ENCODE measurements at regions not wholly inside any gene's neighbourhood (a gene's known extent, or its start where the extent isn't known, plus 50 kb on each side); places are given as distances from the start of the nearest gene placed in this dataset.

DNA sequence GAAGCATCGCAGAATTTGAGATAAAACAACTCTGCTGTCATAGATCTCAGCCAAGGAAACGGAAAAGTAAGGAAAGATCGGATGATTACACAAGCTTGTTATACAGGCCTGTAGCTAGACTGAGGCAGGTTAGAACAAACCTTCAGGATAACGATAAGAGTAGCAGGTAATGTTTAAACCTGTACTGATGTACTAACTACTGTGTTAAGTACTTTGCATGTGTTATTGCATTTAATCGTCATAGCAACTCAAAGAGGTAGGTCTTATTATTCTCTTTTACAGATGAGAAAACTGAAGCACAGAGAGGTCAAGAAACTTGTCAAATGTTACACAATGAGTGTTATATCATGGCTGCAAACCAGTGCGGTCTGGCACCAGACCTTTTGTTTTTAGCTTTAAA is 352.5 kb downstream of the GPAM start:
- Mint-ChIP-seq H3K4me1 (ENCODE audit: low read depth) (no peaks in the 10 kb centered on the region), H3K27ac (no peak overlapping the region), H3K9me3 (no peaks in the 10 kb centered on the region), H3K27me3 (ENCODE audit: low read depth) (no peaks in the 10 kb centered on the region), H3K36me3 (ENCODE audit: low read depth) (no peaks in the 10 kb centered on the region), H3K4me3 (ENCODE audit: low read depth) (no peak overlapping the region)
- intact Hi-C loops (cut with micrococcal nuclease) = no loop called here
- DNase-seq (ENCODE audit: low spot score) = no peak

DNA sequence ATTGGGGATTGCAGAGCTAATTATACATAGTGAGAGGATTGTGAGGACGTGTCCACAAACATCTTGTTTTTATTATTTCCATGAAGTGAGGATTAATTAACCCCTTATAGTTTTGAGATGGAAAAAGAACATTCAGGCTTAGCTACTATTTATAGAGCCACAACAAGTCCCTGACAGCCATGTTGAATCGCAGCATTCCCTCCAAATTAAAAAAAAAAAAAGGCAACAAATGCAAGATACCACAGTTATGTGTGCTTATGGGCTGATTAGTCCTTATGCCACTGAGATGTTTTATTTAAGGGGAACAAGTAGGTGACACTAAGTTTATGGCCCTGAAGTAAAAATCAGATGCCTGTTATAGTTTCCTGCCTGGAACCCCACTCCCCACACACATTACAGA is 350.3 kb downstream of the GPAM start:
- intact Hi-C loops (cut with micrococcal nuclease) = no loop called here
- Mint-ChIP-seq H3K27ac (no peak overlapping the region), H3K36me3 (ENCODE audit: low read depth) (no peaks in the 10 kb centered on the region), H3K9me3 (no peaks in the 10 kb centered on the region), H3K27me3 (ENCODE audit: low read depth) (no peaks in the 10 kb centered on the region), H3K4me3 (ENCODE audit: low read depth) (no peak overlapping the region), H3K4me1 (ENCODE audit: low read depth) (no peaks in the 10 kb centered on the region)
- no peak for DNase-seq (ENCODE audit: low spot score)

GRCh38 chr10:111835574-111835973 is 348.0 kb downstream of the GPAM start:
- Mint-ChIP-seq H3K9me3 (no peaks in the 10 kb centered on the region), H3K36me3 (ENCODE audit: low read depth) (no peaks in the 10 kb centered on the region), H3K27me3 (ENCODE audit: low read depth) (no peaks in the 10 kb centered on the region), H3K27ac (no peak overlapping the region), H3K4me3 (ENCODE audit: low read depth) (no peak overlapping the region), H3K4me1 (ENCODE audit: low read depth) (no peaks in the 10 kb centered on the region)
- intact Hi-C loops (cut with micrococcal nuclease) = no loop called here
- DNase-seq (ENCODE audit: low spot score) = no peak

DNA sequence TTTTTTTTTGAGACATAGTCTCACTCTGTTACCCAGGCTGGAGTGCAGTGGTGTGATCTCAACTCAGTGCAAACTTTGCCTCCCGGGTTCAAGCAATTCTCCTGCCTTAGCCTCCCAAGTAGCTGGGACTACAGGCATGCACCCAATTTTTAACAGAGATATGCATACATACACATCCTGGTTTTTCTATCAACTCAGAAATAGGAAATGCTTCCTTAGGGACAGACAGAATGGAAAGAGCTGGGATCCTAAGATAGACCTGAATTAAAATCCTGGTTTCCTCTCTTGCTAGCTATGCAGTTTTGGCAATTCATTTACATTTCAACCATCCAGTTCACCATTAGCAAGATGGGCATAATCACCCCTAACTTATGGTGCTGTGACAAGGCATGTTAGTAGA is 347.5 kb downstream of the GPAM start:
- DNase-seq (ENCODE audit: low spot score) = no peak
- no peak overlapping the region for H3K4me3 Mint-ChIP-seq (ENCODE audit: low read depth)
- H3K27me3 Mint-ChIP-seq (ENCODE audit: low read depth) = no peaks in the 10 kb centered on the region
- no peaks in the 10 kb centered on the region for H3K9me3 Mint-ChIP-seq
- intact Hi-C loops (cut with micrococcal nuclease) = no loop called here
- no peaks in the 10 kb centered on the region for H3K36me3 Mint-ChIP-seq (ENCODE audit: low read depth)
- H3K27ac Mint-ChIP-seq = no peak overlapping the region
- H3K4me1 Mint-ChIP-seq (ENCODE audit: low read depth) = no peaks in the 10 kb centered on the region

GRCh38 chr10:111836571-111836970 is 347.0 kb downstream of the GPAM start:
- H3K27me3 Mint-ChIP-seq (ENCODE audit: low read depth) = no peaks in the 10 kb centered on the region
- no peaks in the 10 kb centered on the region for H3K9me3 Mint-ChIP-seq
- no peak overlapping the region for H3K4me3 Mint-ChIP-seq (ENCODE audit: low read depth)
- no peak for DNase-seq (ENCODE audit: low spot score)
- H3K27ac Mint-ChIP-seq = no peak overlapping the region
- intact Hi-C loops (cut with micrococcal nuclease) = no loop called here
- no peaks in the 10 kb centered on the region for H3K36me3 Mint-ChIP-seq (ENCODE audit: low read depth)
- H3K4me1 Mint-ChIP-seq (ENCODE audit: low read depth) = no peaks in the 10 kb centered on the region

GRCh38 chr10:111837086-111837485 is 346.5 kb downstream of the GPAM start:
- no peak overlapping the region for H3K27ac Mint-ChIP-seq
- no peaks in the 10 kb centered on the region for H3K27me3 Mint-ChIP-seq (ENCODE audit: low read depth)
- intact Hi-C loops (cut with micrococcal nuclease) = no loop called here
- DNase-seq (ENCODE audit: low spot score) = no peak
- H3K4me1 Mint-ChIP-seq (ENCODE audit: low read depth) = no peaks in the 10 kb centered on the region
- H3K4me3 Mint-ChIP-seq (ENCODE audit: low read depth) = no peak overlapping the region
- H3K36me3 Mint-ChIP-seq (ENCODE audit: low read depth) = no peaks in the 10 kb centered on the region
- no peaks in the 10 kb centered on the region for H3K9me3 Mint-ChIP-seq

DNA sequence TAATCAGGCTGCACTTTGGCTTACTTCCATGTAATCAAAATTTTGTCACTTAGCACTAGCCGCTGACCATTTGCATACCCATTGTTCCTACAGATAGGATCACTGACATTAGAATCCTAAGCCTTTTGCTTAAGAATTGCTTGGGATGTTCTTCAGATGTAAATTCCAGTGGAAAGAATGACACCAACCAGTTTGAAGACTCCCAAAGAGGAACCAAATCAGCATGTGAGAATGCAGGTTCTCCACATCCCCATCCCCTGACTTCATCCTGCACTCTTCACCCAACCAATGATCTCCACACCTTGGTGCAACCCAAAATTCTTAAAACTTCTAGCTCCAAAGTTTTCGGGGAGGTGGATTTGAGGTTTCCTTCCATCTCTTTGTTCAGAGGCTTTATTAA is 345.6 kb downstream of the GPAM start:
- no peak for DNase-seq (ENCODE audit: low spot score)
- no peak overlapping the region for H3K4me3 Mint-ChIP-seq (ENCODE audit: low read depth)
- H3K27me3 Mint-ChIP-seq (ENCODE audit: low read depth) = no peaks in the 10 kb centered on the region
- intact Hi-C loops (cut with micrococcal nuclease) = no loop called here
- H3K36me3 Mint-ChIP-seq (ENCODE audit: low read depth) = no peaks in the 10 kb centered on the region
- no peaks in the 10 kb centered on the region for H3K4me1 Mint-ChIP-seq (ENCODE audit: low read depth)
- H3K27ac Mint-ChIP-seq = no peak overlapping the region
- no peaks in the 10 kb centered on the region for H3K9me3 Mint-ChIP-seq

GRCh38 chr10:111840546-111840945 is 343.0 kb downstream of the GPAM start:
- Mint-ChIP-seq H3K4me1 (ENCODE audit: low read depth) (no peaks in the 10 kb centered on the region), H3K27ac (no peak overlapping the region), H3K9me3 (peaks cover 7% of the 10 kb centered on the region), H3K36me3 (ENCODE audit: low read depth) (no peaks in the 10 kb centered on the region), H3K4me3 (ENCODE audit: low read depth) (no peak overlapping the region), H3K27me3 (ENCODE audit: low read depth) (no peaks in the 10 kb centered on the region)
- intact Hi-C loops (cut with micrococcal nuclease) = no loop called here
- DNase-seq (ENCODE audit: low spot score) = no peak

DNA sequence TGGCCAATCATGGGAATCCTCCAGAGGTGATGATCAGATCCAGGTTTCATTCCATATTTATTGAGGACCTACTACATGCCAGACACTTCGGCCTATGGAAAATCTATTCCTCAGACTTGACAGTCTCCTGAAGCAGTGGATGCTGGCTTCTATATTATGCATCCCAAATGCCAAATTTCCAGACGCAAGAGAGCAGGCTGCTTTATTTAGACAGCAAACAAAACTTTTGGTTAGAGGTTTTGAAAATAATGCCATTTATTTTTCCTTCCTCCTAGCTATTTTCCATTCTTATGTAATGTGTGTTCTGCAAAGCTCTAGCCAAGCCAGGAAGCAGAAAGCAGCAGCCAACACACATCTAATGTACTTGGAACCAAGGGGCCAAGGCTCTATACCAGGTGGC is 330.8 kb downstream of the GPAM start:
- Mint-ChIP-seq H3K27me3 (ENCODE audit: low read depth) (no peaks in the 10 kb centered on the region), H3K4me1 (ENCODE audit: low read depth) (no peaks in the 10 kb centered on the region), H3K9me3 (peaks cover 3% of the 10 kb centered on the region), H3K4me3 (ENCODE audit: low read depth) (no peak overlapping the region), H3K27ac (no peak overlapping the region), H3K36me3 (ENCODE audit: low read depth) (no peaks in the 10 kb centered on the region)
- intact Hi-C loops (cut with micrococcal nuclease) = no loop called here
- DNase-seq (ENCODE audit: low spot score) = no peak

GRCh38 chr10:111856631-111857030 is 326.9 kb downstream of the GPAM start:
- Mint-ChIP-seq H3K4me3 (ENCODE audit: low read depth) (no peak overlapping the region), H3K27ac (no peak overlapping the region), H3K4me1 (ENCODE audit: low read depth) (no peaks in the 10 kb centered on the region), H3K36me3 (ENCODE audit: low read depth) (no peaks in the 10 kb centered on the region), H3K27me3 (ENCODE audit: low read depth) (no peaks in the 10 kb centered on the region), H3K9me3 (no peaks in the 10 kb centered on the region)
- no peak for DNase-seq (ENCODE audit: low spot score)
- intact Hi-C loops (cut with micrococcal nuclease) = no loop called here

DNA sequence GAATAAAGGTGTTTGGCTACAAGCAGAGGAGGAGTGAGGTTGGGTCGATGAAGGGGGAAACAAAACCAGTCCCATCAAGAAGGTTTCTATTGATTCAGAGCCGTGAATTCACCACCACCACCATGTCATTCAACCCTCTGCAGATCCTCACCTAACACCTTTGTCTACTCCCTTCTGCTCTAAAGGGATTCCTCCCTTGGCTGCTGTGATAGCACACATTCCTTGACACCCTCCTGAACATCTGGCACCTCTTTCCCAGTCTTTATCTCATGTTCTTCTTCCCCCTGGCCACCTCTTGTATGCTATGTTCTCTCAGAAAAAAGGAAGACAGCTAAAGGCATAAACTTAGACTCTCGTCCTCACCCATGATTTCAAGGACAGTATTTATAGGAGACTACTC is 318.0 kb downstream of the GPAM start:
- Mint-ChIP-seq H3K27ac (no peak overlapping the region), H3K36me3 (ENCODE audit: low read depth) (no peaks in the 10 kb centered on the region), H3K4me3 (ENCODE audit: low read depth) (no peak overlapping the region), H3K27me3 (ENCODE audit: low read depth) (no peaks in the 10 kb centered on the region), H3K4me1 (ENCODE audit: low read depth) (no peaks in the 10 kb centered on the region), H3K9me3 (no peaks in the 10 kb centered on the region)
- DNase-seq (ENCODE audit: low spot score) = no peak
- intact Hi-C loops (cut with micrococcal nuclease) = no loop called here

GRCh38 chr10:111871458-111871857 is 312.1 kb downstream of the GPAM start:
- H3K36me3 Mint-ChIP-seq (ENCODE audit: low read depth) = no peaks in the 10 kb centered on the region
- no peaks in the 10 kb centered on the region for H3K4me1 Mint-ChIP-seq (ENCODE audit: low read depth)
- intact Hi-C loops (cut with micrococcal nuclease) = no loop called here
- no peak for DNase-seq (ENCODE audit: low spot score)
- H3K4me3 Mint-ChIP-seq (ENCODE audit: low read depth) = no peak overlapping the region
- no peaks in the 10 kb centered on the region for H3K27me3 Mint-ChIP-seq (ENCODE audit: low read depth)
- no peak overlapping the region for H3K27ac Mint-ChIP-seq
- H3K9me3 Mint-ChIP-seq = no peaks in the 10 kb centered on the region

GRCh38 chr10:111872591-111872990 is 311.0 kb downstream of the GPAM start:
- H3K27ac Mint-ChIP-seq = no peak overlapping the region
- no peak for DNase-seq (ENCODE audit: low spot score)

DNA sequence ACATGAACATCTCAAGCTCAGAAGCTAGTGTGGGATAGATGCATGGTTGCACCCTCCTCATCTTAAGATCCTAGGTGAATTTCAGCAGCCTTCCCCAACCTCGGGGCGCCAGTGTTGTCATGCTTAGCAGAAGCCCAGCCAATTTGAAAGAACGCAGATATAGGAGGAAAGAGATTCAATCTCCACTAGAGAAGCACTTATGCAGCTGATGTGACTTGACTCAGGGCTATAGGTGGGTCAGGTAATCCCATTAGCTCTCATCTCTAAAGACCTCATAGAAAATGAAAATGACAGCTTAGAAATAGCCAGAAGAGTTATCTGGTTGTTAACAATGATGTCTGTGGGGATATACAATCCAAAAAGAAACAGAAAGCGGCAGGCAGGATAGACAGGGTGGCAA is 310.5 kb downstream of the GPAM start:
- Mint-ChIP-seq H3K27me3 (ENCODE audit: low read depth) (no peaks in the 10 kb centered on the region), H3K36me3 (ENCODE audit: low read depth) (no peaks in the 10 kb centered on the region), H3K9me3 (no peaks in the 10 kb centered on the region), H3K4me1 (ENCODE audit: low read depth) (no peaks in the 10 kb centered on the region), H3K27ac (no peak overlapping the region), H3K4me3 (ENCODE audit: low read depth) (no peak overlapping the region)
- intact Hi-C loops (cut with micrococcal nuclease) = no loop called here
- no peak for DNase-seq (ENCODE audit: low spot score)

More at GRCh38 chr10:111872591-111872990, 311.0 kb downstream of the GPAM start:
- H3K4me1 Mint-ChIP-seq (ENCODE audit: low read depth) = no peaks in the 10 kb centered on the region
- no peaks in the 10 kb centered on the region for H3K36me3 Mint-ChIP-seq (ENCODE audit: low read depth)
- no peaks in the 10 kb centered on the region for H3K27me3 Mint-ChIP-seq (ENCODE audit: low read depth)
- no peaks in the 10 kb centered on the region for H3K9me3 Mint-ChIP-seq
- no peak overlapping the region for H3K4me3 Mint-ChIP-seq (ENCODE audit: low read depth)
- intact Hi-C loops (cut with micrococcal nuclease) = no loop called here

All from activated T-helper 2 cell treated with anti-CD3 and anti-CD28 coated beads, Interferon-gamma antibody, Interleukin-2, Interleukin-4, amounts not matched to agents 10 μg/mL and 5 μg/mL and 100 μg/mL, durations not matched to agents 14 hours and 24 hours and 36 hours (primary cell).